Prostate gland (tissue), 2 donors: ENCODE measurements at regions not wholly inside any gene's neighbourhood (a gene's known extent, or its start where the extent isn't known, plus 50 kb on each side); places are given as distances from the start of the nearest gene placed in this dataset.
A peak's percentile ranks its signal among the peaks of the same experiment; 100 is the strongest.
"Not testable (repeated sequence)": the region's sequence is repeated elsewhere in the genome, so short reads cannot be mapped to it uniquely, and the experiment has no call there.

Experiments used
- DNase-seq: peaks from one replicate; pipeline ENCODE4 v3.0.0-alpha.2; 2019; ENCODE audit warnings: low spot score
- H3K27ac ChIP-seq, 2 donors: fragments of 200-600 bp; sonication (generic); 2 replicates each; pipeline ENCODE4 v1.5.1; 2017 to 2019
- H3K27me3 ChIP-seq: fragments of 200-600 bp; sonication (generic); replicated peaks from 2 replicates; pipeline ENCODE4 v1.5.1; 2019; ENCODE audit not compliant: insufficient read depth
- H3K36me3 ChIP-seq, 2 donors: fragments of 200-600 bp; sonication (generic); 1 replicate in 1 of 2; 2 replicates in 1 of 2; pipeline versions ENCODE4 v1.5.1 to v1.8.1; 2017 to 2019
- H3K4me1 ChIP-seq: fragments of 200-600 bp; sonication (generic); replicated peaks from 2 replicates; pipeline ENCODE4 v1.5.1; 2019
- H3K4me3 ChIP-seq, 2 donors: fragments of 200-600 bp; sonication (generic); 2 replicates each; pipeline ENCODE4 v1.5.1; 2017 to 2019
- H3K9me3 ChIP-seq: fragments of 200-600 bp; sonication (generic); 2 replicates; pipeline ENCODE4 v1.5.1; 2017
- POLR2A ChIP-seq: fragments of 450-650 bp; IDR thresholded peaks from one replicate; pipeline ENCODE4 v1.6.1; 2016; ENCODE audit warnings: antibody characterized with exemption, mild to moderate bottlenecking
- POLR2AphosphoS5 ChIP-seq: sonication (generic); formaldehyde crosslinking; IDR thresholded peaks from one replicate; pipeline ENCODE4 v1.6.1; 2017; ENCODE audit warnings: antibody characterized with exemption
- WGBS: methylation state at CpG from one replicate; pipeline ENCODE4 v1.1.5; 2018; 5-methylcytosine and 5-hydroxymethylcytosine counted together
- intact Hi-C: fragments of 100-400 bp; cut with DNase I; formaldehyde crosslinking; loops from one replicate; pipeline ENCODE4 v1.14.2; 2022
- TF ChIP-seq, protein P1 (sequence below), 4 experiments: fragments of 200-600 bp in 2 of 4; fragments of 450-650 bp in 2 of 4; sonication (generic) in 2 of 4; IDR thresholded peaks; 1 replicate in 3 of 4; 2 replicates in 1 of 4; pipeline ENCODE4 v1.5.1; 2016 to 2019; ENCODE audit warnings: antibody characterized with exemption in 4 of 4, mild to moderate bottlenecking in 2 of 4, moderate library complexity in 2 of 4

DNA sequence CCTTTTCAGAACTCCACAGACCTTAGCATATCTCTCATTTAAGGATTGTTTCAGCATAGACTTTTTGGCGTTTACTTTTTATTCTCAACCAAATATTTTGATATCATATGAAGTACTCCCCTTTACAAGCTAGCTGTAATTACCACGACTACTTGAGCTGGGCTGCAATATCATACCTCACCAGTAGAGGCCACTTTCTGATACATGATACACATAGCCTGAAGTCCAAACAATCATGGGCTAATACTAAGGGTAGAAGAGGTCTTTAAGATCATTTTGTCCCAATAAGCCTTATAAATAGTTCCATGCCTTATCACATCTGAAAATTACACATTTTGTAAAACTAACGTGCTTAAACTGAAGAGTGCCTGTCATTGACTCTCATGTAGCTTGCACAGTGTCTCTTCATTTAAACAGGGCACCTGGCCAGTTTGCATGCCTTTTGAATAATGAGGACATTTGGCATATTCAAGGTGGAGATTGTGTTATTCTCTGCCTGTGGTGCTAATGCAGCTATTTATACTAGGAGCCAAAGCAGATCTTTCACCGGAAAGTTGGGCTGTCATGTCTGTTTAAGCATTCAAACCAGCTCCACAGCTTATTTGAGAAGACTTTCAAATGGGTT, 403.7 kb upstream of the ZMIZ1 start:
- TF ChIP-seq POLR2AphosphoS5: no peak
- TF ChIP-seq, protein P1, sequence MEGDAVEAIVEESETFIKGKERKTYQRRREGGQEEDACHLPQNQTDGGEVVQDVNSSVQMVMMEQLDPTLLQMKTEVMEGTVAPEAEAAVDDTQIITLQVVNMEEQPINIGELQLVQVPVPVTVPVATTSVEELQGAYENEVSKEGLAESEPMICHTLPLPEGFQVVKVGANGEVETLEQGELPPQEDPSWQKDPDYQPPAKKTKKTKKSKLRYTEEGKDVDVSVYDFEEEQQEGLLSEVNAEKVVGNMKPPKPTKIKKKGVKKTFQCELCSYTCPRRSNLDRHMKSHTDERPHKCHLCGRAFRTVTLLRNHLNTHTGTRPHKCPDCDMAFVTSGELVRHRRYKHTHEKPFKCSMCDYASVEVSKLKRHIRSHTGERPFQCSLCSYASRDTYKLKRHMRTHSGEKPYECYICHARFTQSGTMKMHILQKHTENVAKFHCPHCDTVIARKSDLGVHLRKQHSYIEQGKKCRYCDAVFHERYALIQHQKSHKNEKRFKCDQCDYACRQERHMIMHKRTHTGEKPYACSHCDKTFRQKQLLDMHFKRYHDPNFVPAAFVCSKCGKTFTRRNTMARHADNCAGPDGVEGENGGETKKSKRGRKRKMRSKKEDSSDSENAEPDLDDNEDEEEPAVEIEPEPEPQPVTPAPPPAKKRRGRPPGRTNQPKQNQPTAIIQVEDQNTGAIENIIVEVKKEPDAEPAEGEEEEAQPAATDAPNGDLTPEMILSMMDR (IDR thresholded peaks at IDR 0.05): peak in 3 of 4 experiments; percentile 52 to 65 (median 57)
- no peaks in the 10 kb centered on the region for H3K27me3 ChIP-seq
- WGBS: 53% methylated on average over 4 of the region's 4 CpGs
- no peaks in the 10 kb centered on the region for H3K9me3 ChIP-seq
- H3K4me3 ChIP-seq: no peak overlapping the region
- no peak for DNase-seq
- H3K4me1 ChIP-seq: no peaks in the 10 kb centered on the region
- H3K27ac ChIP-seq: no peak overlapping the region
- intact Hi-C loops: loop anchor here (5.0 kb wide), 1 partner anchor 527 kb away; no protein-coding TSS in a partner anchor
- H3K36me3 ChIP-seq: no peaks in the 10 kb centered on the region

DNA sequence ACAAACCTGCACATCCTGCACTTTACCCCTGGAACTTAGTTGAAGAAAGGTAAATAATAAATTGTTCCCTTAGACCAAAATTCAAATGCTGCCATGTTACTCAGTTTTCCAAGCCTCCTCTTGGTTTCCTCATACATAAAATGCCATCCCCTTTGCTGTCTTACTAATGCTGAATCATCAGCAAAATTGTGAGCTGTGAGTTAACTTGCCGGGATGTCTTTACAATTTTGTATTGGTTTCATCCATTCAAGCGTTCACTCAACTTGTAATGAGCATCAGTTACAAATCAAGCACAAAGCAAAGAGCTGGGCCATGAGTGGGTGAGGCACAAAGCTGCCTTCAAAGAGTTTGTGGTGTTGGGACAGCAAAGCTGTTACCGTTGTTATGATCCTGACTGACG, 395.8 kb upstream of the ZMIZ1 start:
- Histone ChIP-seq H3K9me3 (no peaks in the 10 kb centered on the region), H3K36me3 (no peaks in the 10 kb centered on the region), H3K4me1 (no peaks in the 10 kb centered on the region), H3K27ac (no peak overlapping the region), H3K27me3 (no peaks in the 10 kb centered on the region), H3K4me3 (no peak overlapping the region)
- no peak for TF ChIP-seq POLR2AphosphoS5
- TF ChIP-seq, protein P1 (IDR thresholded peaks at IDR 0.05): no peak
- 87% methylated on average over 4 of the region's 4 CpGs for WGBS
- DNase-seq: no peak
- intact Hi-C loops: no loop called here

DNA sequence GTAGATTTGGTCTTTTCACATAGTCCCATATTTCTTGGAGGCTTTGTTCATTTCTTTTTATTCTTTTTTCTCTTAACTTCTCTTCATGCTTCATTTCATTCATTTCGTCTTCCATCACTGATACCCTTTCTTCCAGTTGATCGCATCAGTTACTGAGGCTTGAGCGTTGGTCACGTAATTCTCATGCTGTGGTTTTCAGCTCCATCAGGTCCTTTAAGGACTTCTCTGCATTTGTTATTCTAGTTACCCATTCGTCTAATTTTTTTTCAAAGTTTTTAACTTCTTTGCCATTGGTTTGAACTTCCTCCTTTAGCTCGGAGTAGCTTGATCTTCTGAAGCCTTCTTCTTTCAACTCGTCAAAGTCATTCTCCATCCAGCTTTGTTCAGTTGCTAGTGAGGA, 387.6 kb upstream of the ZMIZ1 start:
- H3K27ac ChIP-seq, H3K4me1 ChIP-seq, H3K4me3 ChIP-seq, intact Hi-C loops, DNase-seq, H3K9me3 ChIP-seq, H3K27me3 ChIP-seq, H3K36me3 ChIP-seq: not testable (repeated sequence)
- WGBS: 93% methylated on average over 7 of the region's 7 CpGs

DNA sequence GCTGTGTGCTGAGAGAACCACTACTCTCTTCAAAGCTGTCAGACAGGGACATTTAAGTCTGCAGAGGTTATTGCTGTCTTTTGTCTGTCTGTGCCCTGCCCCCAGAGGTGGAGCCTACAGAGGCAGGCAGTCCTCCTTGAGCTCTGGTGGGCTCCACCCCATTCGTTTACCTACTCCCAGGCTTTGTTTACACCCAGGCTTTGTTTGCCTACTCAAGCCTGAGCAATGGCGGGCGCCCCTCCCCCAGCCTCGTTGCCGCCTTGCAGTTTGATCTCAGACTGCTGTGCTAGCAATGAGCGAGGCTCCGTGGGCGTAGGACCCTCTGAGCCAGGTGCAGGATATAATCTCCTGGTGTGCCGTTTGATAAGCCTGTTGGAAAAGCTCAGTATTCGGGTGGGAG, 386.8 kb upstream of the ZMIZ1 start:
- H3K9me3 ChIP-seq, intact Hi-C loops: not testable (repeated sequence)
- 85% methylated on average over 10 of the region's 10 CpGs for WGBS

DNA sequence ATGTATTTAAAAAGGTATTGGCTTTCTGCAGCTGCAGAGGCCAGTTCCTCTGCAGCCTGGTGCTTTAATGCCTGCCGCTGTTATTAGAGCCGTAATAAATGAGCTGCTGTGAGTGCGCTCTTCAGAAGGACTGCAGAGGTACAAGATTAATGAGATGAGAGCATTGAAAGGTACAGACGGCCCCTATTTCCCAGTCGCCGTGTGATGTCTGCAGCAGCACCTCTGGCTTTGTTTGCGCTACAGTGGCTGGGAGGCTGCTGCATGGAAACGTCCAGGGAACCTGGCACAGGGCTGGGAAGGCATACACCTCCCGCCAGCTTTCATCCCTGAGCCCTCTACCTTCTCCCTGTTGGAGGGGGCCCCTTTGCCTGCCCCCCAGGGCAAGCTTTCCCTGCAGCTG, 383.8 kb upstream of the ZMIZ1 start:
- no peak for DNase-seq
- Histone ChIP-seq H3K36me3 (no peaks in the 10 kb centered on the region), H3K27me3 (no peaks in the 10 kb centered on the region), H3K27ac (no peak overlapping the region), H3K4me3 (no peak overlapping the region), H3K9me3 (no peaks in the 10 kb centered on the region), H3K4me1 (no peaks in the 10 kb centered on the region)
- TF ChIP-seq, protein P1 (IDR thresholded peaks at IDR 0.05): no peak
- TF ChIP-seq POLR2AphosphoS5: no peak
- TF ChIP-seq POLR2A: no peak
- 49% methylated on average over 9 of the region's 9 CpGs for WGBS
- intact Hi-C loops: no loop called here

More for the DNA sequence above, 386.8 kb upstream of the ZMIZ1 start:
- not testable (repeated sequence) for H3K27me3 ChIP-seq, H3K4me3 ChIP-seq, H3K27ac ChIP-seq, DNase-seq, H3K36me3 ChIP-seq, H3K4me1 ChIP-seq

DNA sequence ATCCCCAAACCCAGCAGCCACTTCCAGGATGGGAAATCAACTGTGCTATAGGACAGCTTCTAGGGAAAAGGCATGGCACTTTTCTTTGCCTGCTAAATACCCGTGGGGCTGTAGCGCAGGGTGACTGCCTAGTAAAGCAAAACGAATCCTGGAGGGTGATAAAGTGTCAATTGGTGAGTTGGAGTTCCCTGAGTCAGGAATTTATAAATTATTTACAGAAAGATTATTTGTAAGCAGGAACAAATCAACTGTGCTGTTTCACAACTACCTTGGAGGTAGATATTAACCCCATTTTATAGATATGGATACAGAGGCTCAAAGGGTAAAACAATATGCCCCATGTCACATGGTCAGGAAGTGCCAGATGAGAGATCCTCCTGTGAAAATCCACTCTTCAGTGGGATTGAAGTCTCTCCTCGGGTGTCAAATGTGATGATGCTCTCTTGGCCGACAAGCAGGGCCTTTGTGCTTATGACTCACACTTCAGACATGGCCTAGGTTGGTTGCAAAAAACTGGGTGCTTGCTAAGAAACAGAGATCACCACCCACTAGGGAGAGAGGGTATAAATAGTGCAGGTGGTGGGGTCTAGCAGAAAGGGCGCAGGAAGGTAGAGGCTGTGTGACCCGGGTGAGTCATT, 383.2 kb upstream of the ZMIZ1 start:
- TF ChIP-seq POLR2A: no peak
- TF ChIP-seq POLR2AphosphoS5: no peak
- TF ChIP-seq, protein P1 (IDR thresholded peaks at IDR 0.05): no peak
- Histone ChIP-seq H3K27ac (no peak overlapping the region), H3K4me1 (no peaks in the 10 kb centered on the region), H3K36me3 (no peaks in the 10 kb centered on the region), H3K9me3 (no peaks in the 10 kb centered on the region), H3K4me3 (no peak overlapping the region), H3K27me3 (no peaks in the 10 kb centered on the region)
- no peak for DNase-seq
- intact Hi-C loops: no loop called here
- 75% methylated on average over 7 of the region's 7 CpGs for WGBS
